ENCODE measurements at regions not wholly inside any gene's neighbourhood (a gene's known extent, or its start where the extent isn't known, plus 50 kb on each side); places are given as distances from the start of the nearest gene placed in this dataset.

- Histone ChIP-seq H3K36me3 (ENCODE audit: low read depth) (no peaks in the 10 kb centered on the region), H3K4me3 (no peak overlapping the region), H3K9me3 (no peaks in the 10 kb centered on the region), H3K4me1 (ENCODE audit: low read depth) (no peaks in the 10 kb centered on the region)
- no peak for TF ChIP-seq CTCF (IDR thresholded peaks at IDR 0.05)
- intact Hi-C loops (cut with DNase I, micrococcal nuclease): no loop called here
- no peak for DNase-seq
- no peak for ATAC-seq
These were observed 412.0 kb downstream of the HAPSTR1 start for GRCh38 chr16:9503251-9503984.

- ATAC-seq: no peak
- Histone ChIP-seq H3K36me3 (ENCODE audit: low read depth) (no peaks in the 10 kb centered on the region), H3K9me3 (no peaks in the 10 kb centered on the region), H3K4me1 (ENCODE audit: low read depth) (no peaks in the 10 kb centered on the region), H3K4me3 (no peak overlapping the region)
- no peak for TF ChIP-seq CTCF (IDR thresholded peaks at IDR 0.05)
- DNase-seq: no peak
- intact Hi-C loops (cut with DNase I, micrococcal nuclease): no loop called here
These were observed 417.0 kb downstream of the HAPSTR1 start for GRCh38 chr16:9508328-9508936.

- DNase-seq (no peak), ATAC-seq (no peak)
- Histone ChIP-seq H3K4me3 (no peak overlapping the region), H3K4me1 (ENCODE audit: low read depth) (no peaks in the 10 kb centered on the region), H3K36me3 (ENCODE audit: low read depth) (no peaks in the 10 kb centered on the region), H3K9me3 (no peaks in the 10 kb centered on the region)
- no peak for TF ChIP-seq CTCF (IDR thresholded peaks at IDR 0.05)
- intact Hi-C loops (cut with DNase I, micrococcal nuclease): no loop called here
These were observed 418.2 kb downstream of the HAPSTR1 start for GRCh38 chr16:9509663-9510062.

GRCh38 chr16:9511389-9511788 is 419.9 kb downstream of the HAPSTR1 start:
- ATAC-seq (no peak), DNase-seq (no peak)
- H3K9me3 ChIP-seq: no peaks in the 10 kb centered on the region
- TF ChIP-seq CTCF (IDR thresholded peaks at IDR 0.05): no peak
- no peaks in the 10 kb centered on the region for H3K36me3 ChIP-seq (ENCODE audit: low read depth)
- no peak overlapping the region for H3K4me3 ChIP-seq
- intact Hi-C loops (cut with DNase I, micrococcal nuclease): no loop called here
- no peaks in the 10 kb centered on the region for H3K4me1 ChIP-seq (ENCODE audit: low read depth)

- Histone ChIP-seq H3K9me3 (no peaks in the 10 kb centered on the region), H3K4me1 (ENCODE audit: low read depth) (no peaks in the 10 kb centered on the region), H3K4me3 (no peak overlapping the region), H3K36me3 (ENCODE audit: low read depth) (no peaks in the 10 kb centered on the region)
- no peak for TF ChIP-seq CTCF (IDR thresholded peaks at IDR 0.05)
- no peak for ATAC-seq
- intact Hi-C loops (cut with DNase I, micrococcal nuclease): no loop called here
- DNase-seq: no peak
These were observed 425.0 kb downstream of the HAPSTR1 start for GRCh38 chr16:9516444-9516843.

Measured in mucosa of descending colon (tissue), 3 donors.